SK-MEL-5 (cell line): ENCODE measurements at regions not wholly inside any gene's neighbourhood (a gene's known extent, or its start where the extent isn't known, plus 50 kb on each side); places are given as distances from the start of the nearest gene placed in this dataset.
"Not testable (repeated sequence)": the region's sequence is repeated elsewhere in the genome, so short reads cannot be mapped to it uniquely, and the experiment has no call there.

Experiments
- DNase-seq: peaks from one replicate; pipeline ENCODE4 v3.0.0-alpha.2; 2016; ENCODE audit warnings: low read depth, low spot score
- in situ Hi-C: cut with HindIII; loops from 2 replicates; pipeline ENCODE4 v1.10.0; 2016; ENCODE audit warnings: low sequenced_read_pairs, high pct_unique_total_duplicates, low pct_unique_long_range_greater_than_20kb

GRCh38 chr2:13443554-13444261 lies 727.0 kb downstream of the TRIB2 start:
- DNase-seq = peak; percentile 18
- in situ Hi-C loops = not testable (repeated sequence)

GRCh38 chr2:13462464-13462863 lies 745.7 kb downstream of the TRIB2 start:
- in situ Hi-C loops = no loop called here
- no peak for DNase-seq

- in situ Hi-C loops = no loop called here
- DNase-seq = no peak
Measured at GRCh38 chr2:13466076-13466475, 749.3 kb downstream of the TRIB2 start.

- DNase-seq = no peak
- in situ Hi-C loops = no loop called here
Measured at GRCh38 chr2:13474538-13474937, 757.8 kb downstream of the TRIB2 start.

- in situ Hi-C loops = no loop called here
- no peak for DNase-seq
Measured at GRCh38 chr2:13480057-13480456, 763.3 kb downstream of the TRIB2 start.

GRCh38 chr2:13481201-13481600 lies 764.5 kb downstream of the TRIB2 start:
- in situ Hi-C loops = no loop called here
- peak; percentile 5 for DNase-seq

GRCh38 chr2:13485256-13485655 lies 768.5 kb downstream of the TRIB2 start:
- DNase-seq = no peak
- in situ Hi-C loops = no loop called here

- in situ Hi-C loops = no loop called here
- no peak for DNase-seq
Measured at GRCh38 chr2:13488965-13489364, 772.2 kb downstream of the TRIB2 start.

- DNase-seq = no peak
- in situ Hi-C loops = no loop called here
Measured at GRCh38 chr2:13492262-13492661, 775.5 kb downstream of the TRIB2 start.

- in situ Hi-C loops = no loop called here
Measured at GRCh38 chr2:13495051-13495450, 778.3 kb downstream of the TRIB2 start.

GRCh38 chr2:13504808-13505207 lies 788.1 kb downstream of the TRIB2 start:
- in situ Hi-C loops = no loop called here
- DNase-seq = no peak

More at GRCh38 chr2:13495051-13495450, 778.3 kb downstream of the TRIB2 start:
- no peak for DNase-seq

- in situ Hi-C loops = no loop called here
- no peak for DNase-seq
Measured at GRCh38 chr2:13508671-13509070, 791.9 kb downstream of the TRIB2 start.

GRCh38 chr2:13515254-13515653 lies 798.5 kb downstream of the TRIB2 start:
- in situ Hi-C loops = no loop called here
- no peak for DNase-seq

GRCh38 chr2:13522096-13522495 lies 805.4 kb downstream of the TRIB2 start:
- in situ Hi-C loops = no loop called here
- no peak for DNase-seq

GRCh38 chr2:13522917-13523821 lies 806.4 kb downstream of the TRIB2 start:
- DNase-seq = no peak
- in situ Hi-C loops = no loop called here

- in situ Hi-C loops = no loop called here
- no peak for DNase-seq
Measured at GRCh38 chr2:13524492-13524891, 807.8 kb downstream of the TRIB2 start.

GRCh38 chr2:13531735-13532410 lies 815.1 kb downstream of the TRIB2 start:
- in situ Hi-C loops = not testable (repeated sequence)

GRCh38 chr2:13532781-13533523 lies 816.2 kb downstream of the TRIB2 start:
- in situ Hi-C loops = not testable (repeated sequence)
- DNase-seq = peak; percentile 30

More at GRCh38 chr2:13531735-13532410, 815.1 kb downstream of the TRIB2 start:
- not testable (repeated sequence) for DNase-seq
